ENCODE measurements at regions not wholly inside any gene's neighbourhood (a gene's known extent, or its start where the extent isn't known, plus 50 kb on each side); places are given as distances from the start of the nearest gene placed in this dataset.

GRCh38 chr20:57952136-57952535, 242.3 kb upstream of the PMEPA1 start:
- H3K56ac ChIP-seq (ENCODE audit: insufficient read length, low read depth, low read length), result no peak overlapping the region
- Mint-ChIP-seq H3K9me3 (peaks cover 8 to 23% of the 10 kb centered on the region in 2 experiments), H3K27ac (no peak overlapping the region), H3K36me3 (ENCODE audit: insufficient read depth in 1 of 3, low read depth in 3 of 3) (peaks cover 3 to 9% (median 6%) of the 10 kb centered on the region in 3 experiments; a peak in 3 of 7 replicates), H3K4me3 (no peak overlapping the region), H3K27me3 (ENCODE audit: low read depth) (peaks cover 3% of the 10 kb centered on the region; the same call in 1 of the 2 replicates), H3K4me1 (peaks cover 2 to 7% of the 10 kb centered on the region in 2 experiments; a peak in 2 of 4 replicates)
- H3K4me2 ChIP-seq (ENCODE audit: insufficient read depth, insufficient read length, low read length), result no peak overlapping the region
- no peak overlapping the region for H2BK120ac ChIP-seq (ENCODE audit: low read depth, low read length, poor library complexity, severe bottlenecking)
- H2AFZ ChIP-seq (ENCODE audit: low read length), result no peak overlapping the region
- H3K79me1 ChIP-seq (ENCODE audit: insufficient read depth, low read depth, low read length, poor library complexity, severe bottlenecking), result no peaks in the 10 kb centered on the region
- TF ChIP-seq, protein P1, sequence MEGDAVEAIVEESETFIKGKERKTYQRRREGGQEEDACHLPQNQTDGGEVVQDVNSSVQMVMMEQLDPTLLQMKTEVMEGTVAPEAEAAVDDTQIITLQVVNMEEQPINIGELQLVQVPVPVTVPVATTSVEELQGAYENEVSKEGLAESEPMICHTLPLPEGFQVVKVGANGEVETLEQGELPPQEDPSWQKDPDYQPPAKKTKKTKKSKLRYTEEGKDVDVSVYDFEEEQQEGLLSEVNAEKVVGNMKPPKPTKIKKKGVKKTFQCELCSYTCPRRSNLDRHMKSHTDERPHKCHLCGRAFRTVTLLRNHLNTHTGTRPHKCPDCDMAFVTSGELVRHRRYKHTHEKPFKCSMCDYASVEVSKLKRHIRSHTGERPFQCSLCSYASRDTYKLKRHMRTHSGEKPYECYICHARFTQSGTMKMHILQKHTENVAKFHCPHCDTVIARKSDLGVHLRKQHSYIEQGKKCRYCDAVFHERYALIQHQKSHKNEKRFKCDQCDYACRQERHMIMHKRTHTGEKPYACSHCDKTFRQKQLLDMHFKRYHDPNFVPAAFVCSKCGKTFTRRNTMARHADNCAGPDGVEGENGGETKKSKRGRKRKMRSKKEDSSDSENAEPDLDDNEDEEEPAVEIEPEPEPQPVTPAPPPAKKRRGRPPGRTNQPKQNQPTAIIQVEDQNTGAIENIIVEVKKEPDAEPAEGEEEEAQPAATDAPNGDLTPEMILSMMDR (conservative IDR thresholded peaks at IDR 0.05), result no peak
- H2BK15ac ChIP-seq (ENCODE audit: low read depth, low read length), result no peak overlapping the region
- DNase-seq, result no peak
- H3K4me1 ChIP-seq (ENCODE audit: insufficient read depth, low read length), result no peaks in the 10 kb centered on the region
- no peaks in the 10 kb centered on the region for H3K23me2 ChIP-seq (ENCODE audit: insufficient read length, low read depth, low read length, poor library complexity, severe bottlenecking)
- 100% methylated on average over 1 of the region's 1 CpG for WGBS (ENCODE audit: extremely low coverage, insufficient read length, low lambda C conversion rate)
- H2BK20ac ChIP-seq (ENCODE audit: low read depth, low read length, poor library complexity, severe bottlenecking), result no peak overlapping the region
- H3K27ac ChIP-seq (ENCODE audit: insufficient read length, low read depth, low read length), result no peak overlapping the region
- H2BK12ac ChIP-seq (ENCODE audit: insufficient read length, low read depth, low read length), result no peak overlapping the region
- no peak overlapping the region for H3K18ac ChIP-seq (ENCODE audit: insufficient read length, low read depth, low read length)
- no peak overlapping the region for H3K9ac ChIP-seq (ENCODE audit: extremely low read depth, insufficient read length, low read length)
- H4K5ac ChIP-seq (ENCODE audit: insufficient read length, low read depth, low read length), result no peak overlapping the region
- no peak overlapping the region for H3K23ac ChIP-seq (ENCODE audit: insufficient read length, low read depth, low read length)
- H3K79me2 ChIP-seq (ENCODE audit: insufficient read depth, low read length), result no peaks in the 10 kb centered on the region
- no peak overlapping the region for H3T11ph ChIP-seq (ENCODE audit: low read length)
- no peak overlapping the region for H2BK5ac ChIP-seq (ENCODE audit: insufficient read length, low read length)
- no peaks in the 10 kb centered on the region for H4K20me1 ChIP-seq (ENCODE audit: control insufficient read depth, insufficient read depth, insufficient read length)
- H4K91ac ChIP-seq (ENCODE audit: insufficient read length, low read depth, low read length), result no peak overlapping the region
- no peak overlapping the region for H3K14ac ChIP-seq (ENCODE audit: insufficient read depth, low read length)
- H3K9me3 ChIP-seq (ENCODE audit: control insufficient read depth, low read depth, low read length), result no peaks in the 10 kb centered on the region
- H3K4ac ChIP-seq (ENCODE audit: low read depth, low read length), result no peak overlapping the region
- no peaks in the 10 kb centered on the region for H3K27me3 ChIP-seq (ENCODE audit: insufficient read depth, low read length)
- H2AK5ac ChIP-seq (ENCODE audit: insufficient read length, low read length), result no peak overlapping the region
- H4K8ac ChIP-seq (replicated peaks; ENCODE audit: insufficient read length, low read depth, low read length), result no peak overlapping the region
